GM18517 (cell line): ENCODE measurements at regions not wholly inside any gene's neighbourhood (a gene's known extent, or its start where the extent isn't known, plus 50 kb on each side); places are given as distances from the start of the nearest gene placed in this dataset.

Source experiments
- ATAC-seq: cut with Tn5 transposase; IDR thresholded peaks from one replicate; pipeline ENCODE4 v1.9.1; 2021; ENCODE audit warnings: mild to moderate bottlenecking, moderate library complexity; ENCODE audit not compliant: unreplicated experiment

DNA sequence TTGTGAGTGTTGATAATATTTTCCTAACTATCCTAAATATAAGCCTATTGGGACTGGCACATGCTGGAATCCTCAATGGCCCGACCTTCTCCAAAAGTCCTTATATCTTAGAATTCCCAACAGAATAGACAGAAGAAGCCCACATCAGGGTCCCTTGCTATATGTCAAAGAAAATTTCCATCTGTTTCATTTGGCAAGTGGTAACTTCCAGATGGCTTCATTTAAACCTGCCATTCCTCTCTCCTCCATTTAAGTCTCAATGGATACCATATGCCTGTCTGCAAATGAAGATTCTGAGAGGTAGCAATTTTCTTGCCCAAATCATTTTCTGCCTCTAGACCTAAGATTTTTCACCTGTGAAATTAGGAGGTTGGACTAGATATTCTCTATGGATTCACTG lies 73.1 kb upstream of the KCNA4 start:
- ATAC-seq: no peak

GRCh38 chr11:30091246-30091645 lies 74.4 kb upstream of the KCNA4 start:
- ATAC-seq: no peak

GRCh38 chr11:30091737-30092136 lies 74.9 kb upstream of the KCNA4 start:
- ATAC-seq: no peak

GRCh38 chr11:30092518-30092917 lies 75.7 kb upstream of the KCNA4 start:
- ATAC-seq: no peak

- ATAC-seq: no peak
These were observed 83.7 kb upstream of the KCNA4 start for GRCh38 chr11:30100495-30100894.

DNA sequence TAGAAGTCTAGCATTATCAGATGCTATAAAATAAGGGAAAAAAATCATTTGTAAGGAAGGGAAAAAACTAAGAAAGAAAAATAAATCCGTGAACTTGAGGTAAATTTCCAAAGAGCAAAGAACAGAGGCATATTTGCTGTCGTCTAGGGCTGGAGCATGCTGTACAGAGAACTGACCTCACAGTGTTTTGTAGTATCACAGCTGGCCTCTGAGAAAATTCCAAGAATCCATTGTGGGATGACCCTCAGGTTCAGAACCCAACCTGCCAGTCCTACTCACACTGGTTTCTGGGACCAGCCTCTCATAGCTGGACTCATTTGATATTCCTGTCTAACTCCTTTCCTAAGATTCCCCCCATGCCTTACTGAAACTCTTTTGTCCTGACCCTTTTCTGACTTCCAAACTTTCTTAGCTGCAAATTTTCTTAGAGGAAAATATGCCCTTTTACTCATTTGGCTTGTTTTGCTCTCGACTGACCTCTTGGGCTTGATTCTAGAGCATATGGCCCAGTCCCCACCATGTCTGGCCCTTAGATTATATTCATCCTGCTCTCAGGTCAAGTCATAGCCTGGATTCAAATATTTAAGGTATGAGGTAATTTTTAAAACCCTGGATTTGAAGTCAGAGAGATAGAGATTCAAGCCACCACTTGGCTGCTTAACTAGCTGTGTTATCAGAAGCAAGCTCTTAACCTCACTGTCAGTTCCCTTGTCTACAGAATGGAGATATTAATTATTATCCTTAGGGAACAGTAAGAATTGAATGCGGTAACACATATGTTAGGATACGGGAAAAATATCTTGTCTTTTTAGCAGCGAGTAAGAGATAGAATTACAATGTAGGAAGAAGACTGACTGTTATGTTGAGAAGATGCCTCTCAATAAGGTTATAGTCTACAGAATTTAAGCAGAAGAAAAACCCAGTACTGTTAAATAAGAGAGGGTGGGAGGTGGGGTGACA lies 89.7 kb upstream of the KCNA4 start:
- no peak for ATAC-seq

DNA sequence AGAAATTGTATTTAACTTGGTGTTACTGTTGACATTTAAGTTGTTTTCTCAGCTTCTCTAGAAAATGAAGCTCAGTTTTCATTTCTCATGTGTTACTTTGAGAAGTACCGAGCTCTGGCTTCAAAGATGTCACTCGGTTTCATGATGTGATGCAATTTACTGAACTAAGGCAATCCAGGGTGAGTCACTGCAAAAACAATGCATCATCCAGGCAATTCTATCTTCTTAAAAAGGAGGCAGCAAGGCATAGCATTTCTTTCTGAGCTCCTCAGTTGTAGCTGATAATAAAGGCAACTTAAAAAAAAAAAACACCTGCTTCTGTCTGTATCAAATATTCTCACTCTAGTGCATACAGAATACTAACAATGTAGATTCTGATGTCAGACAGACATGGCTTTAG lies 91.1 kb upstream of the KCNA4 start:
- no peak for ATAC-seq

DNA sequence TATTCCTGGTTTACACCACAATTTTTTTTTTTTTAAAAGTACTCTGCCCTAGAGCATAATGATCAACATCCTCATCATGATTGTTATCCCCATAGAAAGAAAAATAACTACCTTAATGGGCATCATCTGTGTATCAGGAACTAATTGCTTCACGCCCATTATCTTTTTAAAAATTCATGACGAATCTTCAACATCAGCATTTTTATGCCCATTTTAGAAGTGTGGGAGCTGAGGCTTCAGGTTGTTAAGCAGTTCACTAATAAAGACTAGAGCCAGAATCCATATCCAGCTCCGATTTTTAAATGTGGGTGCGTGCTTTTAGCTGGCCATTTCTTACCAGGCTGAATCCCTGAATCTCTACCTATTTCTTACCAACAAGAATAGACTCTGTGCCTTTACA lies 92.9 kb upstream of the KCNA4 start:
- no peak for ATAC-seq

DNA sequence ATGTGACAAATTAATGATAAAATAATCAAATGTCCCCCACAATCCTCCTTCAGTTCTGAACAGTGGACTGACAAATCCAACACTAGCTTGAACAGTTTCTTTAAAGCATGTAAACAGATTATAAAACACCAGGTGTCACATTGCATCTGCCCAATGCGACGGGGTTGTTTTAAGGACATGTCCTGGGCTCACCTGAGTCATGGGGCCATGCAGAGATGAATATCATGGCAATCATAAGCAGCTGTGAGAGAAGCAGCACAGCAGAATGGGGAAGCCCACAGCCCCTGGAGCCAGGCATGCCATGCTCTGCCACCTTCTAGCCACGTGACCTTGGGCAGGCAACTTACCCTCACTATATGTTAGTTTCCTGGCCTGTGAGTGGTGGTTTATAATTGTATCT lies 93.9 kb upstream of the KCNA4 start:
- no peak for ATAC-seq

DNA sequence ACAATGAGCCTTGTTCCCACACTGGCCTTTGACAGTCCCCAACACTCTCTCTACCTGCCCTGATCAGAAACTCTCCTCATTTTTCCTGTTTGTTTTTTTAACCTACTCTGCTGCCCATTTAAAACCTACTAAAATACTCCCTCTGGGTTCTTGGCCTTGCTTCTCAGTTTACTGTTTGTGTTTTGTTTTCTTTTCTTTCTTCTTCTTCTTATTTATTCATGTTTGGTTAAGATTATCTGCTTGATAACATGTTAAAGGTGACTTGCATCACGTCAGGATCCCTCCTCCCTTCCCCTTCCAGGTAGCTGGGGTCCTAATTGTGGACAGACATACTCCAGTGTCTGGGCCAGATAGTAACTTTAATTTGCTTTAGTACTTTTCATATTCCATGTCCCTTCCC lies 95.0 kb upstream of the KCNA4 start:
- ATAC-seq: no peak

GRCh38 chr11:30113326-30113898 lies 96.6 kb upstream of the KCNA4 start:
- ATAC-seq: no peak

DNA sequence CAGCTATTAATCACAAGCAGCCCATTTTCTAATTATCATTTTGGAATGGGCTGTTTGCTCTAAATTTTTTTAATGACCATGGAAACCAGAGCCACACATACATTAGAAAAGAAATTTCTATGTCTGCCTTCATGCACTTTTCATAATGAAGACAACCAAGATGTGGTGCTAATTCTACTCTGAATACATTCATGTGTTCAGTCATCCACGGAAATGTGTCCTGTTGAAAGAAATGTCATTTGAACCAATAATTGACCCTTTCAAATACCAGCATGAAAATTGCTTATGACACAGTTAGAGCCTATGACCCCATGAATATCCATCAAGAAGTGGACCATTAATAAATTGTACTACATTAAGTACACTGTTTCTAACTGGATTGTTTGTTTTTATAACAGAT lies 99.7 kb upstream of the KCNA4 start:
- ATAC-seq: no peak

- no peak for ATAC-seq
These were observed 103.3 kb upstream of the KCNA4 start for GRCh38 chr11:30120045-30120589.

DNA sequence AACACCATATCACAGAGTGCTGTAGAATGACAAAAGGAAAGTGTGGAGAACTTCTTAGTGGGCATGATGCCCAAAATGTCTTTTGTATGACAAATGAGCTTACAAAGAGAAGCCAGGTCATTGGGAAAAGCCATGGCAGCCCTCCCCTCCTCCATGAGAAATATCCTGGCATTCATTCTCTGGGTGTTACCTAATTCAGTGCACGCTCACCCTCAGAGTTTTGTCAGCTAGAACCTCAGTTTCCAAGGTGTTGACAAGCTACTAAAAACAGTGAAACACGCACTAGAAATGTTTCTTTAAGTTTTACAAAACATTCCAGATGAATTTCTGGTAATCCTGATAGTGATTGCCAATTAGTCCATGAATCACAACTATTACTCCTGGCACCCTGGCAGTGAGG lies 105.4 kb upstream of the FSHB start:
- ATAC-seq: no peak

GRCh38 chr11:30128269-30128932 lies 102.4 kb upstream of the FSHB start:
- no peak for ATAC-seq

DNA sequence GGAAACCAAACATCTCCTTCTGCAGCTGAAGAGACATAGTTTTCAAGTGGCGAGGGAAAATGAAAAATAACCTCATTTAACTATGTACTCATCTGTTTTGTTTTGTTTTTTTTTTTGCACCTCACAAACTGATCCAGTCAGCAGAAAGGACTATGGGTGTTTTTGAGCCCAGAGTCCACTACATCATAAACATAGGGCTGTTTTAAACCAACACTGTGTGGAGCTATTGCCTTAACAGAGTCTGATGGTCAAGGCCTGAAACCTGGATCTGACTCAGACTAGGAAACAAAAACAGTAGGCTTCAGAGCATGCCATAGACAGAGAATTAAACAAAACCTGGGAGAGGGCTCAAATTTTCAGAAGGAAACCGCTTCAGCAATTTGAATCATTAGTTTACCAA lies 99.3 kb upstream of the FSHB start:
- ATAC-seq: no peak

- no peak for ATAC-seq
These were observed 97.5 kb upstream of the FSHB start for GRCh38 chr11:30133281-30133680.

DNA sequence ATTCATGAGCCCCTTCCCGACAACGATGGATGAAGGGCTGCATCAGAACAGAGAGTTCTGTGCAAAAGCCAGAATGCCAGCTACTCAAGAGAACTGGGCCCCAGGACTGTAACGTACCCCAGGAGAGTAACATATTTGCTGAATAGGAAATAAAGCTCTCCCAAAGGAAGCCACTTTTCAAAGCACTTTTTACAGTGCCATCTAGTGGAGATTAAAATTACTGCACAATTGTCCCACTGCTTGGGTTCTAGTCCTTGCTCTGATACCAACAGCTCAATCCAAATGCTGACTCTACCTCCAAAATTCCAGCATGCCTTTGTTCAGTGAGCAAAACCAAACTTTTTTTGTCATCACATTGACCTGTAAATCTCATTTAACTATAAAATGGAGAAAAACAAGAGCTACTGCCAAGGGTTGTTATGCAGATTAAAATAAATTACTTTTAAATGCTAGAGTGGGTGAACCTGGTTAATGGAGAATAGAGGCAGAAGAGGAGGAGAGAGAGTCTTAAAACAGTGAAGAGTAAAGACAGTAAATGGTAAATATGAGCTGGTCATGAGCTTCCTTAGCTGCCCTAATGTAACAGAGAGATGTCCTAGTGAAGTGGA lies 87.6 kb upstream of the FSHB start:
- peak; percentile 72 for ATAC-seq

GRCh38 chr11:30147293-30147692 lies 83.5 kb upstream of the FSHB start:
- no peak for ATAC-seq

- no peak for ATAC-seq
These were observed 80.8 kb upstream of the FSHB start for GRCh38 chr11:30149998-30150397.

GRCh38 chr11:30150425-30150824 lies 80.4 kb upstream of the FSHB start:
- ATAC-seq: no peak
